ENCODE measurements at regions not wholly inside any gene's neighbourhood (a gene's known extent, or its start where the extent isn't known, plus 50 kb on each side); places are given as distances from the start of the nearest gene placed in this dataset.

- no peak overlapping the region for H3K4me3 ChIP-seq (ENCODE audit: control insufficient read depth, low read depth, low read length)
- TF ChIP-seq CTCF (conservative IDR thresholded peaks at IDR 0.05; ENCODE audit: control insufficient read depth, insufficient read depth, low read depth, low read length): no peak
- no peak for DNase-seq (ENCODE audit: low read depth)
These were observed 58.6 kb upstream of the NPAS2 start for GRCh38 chr2:100761365-100761764.

DNA sequence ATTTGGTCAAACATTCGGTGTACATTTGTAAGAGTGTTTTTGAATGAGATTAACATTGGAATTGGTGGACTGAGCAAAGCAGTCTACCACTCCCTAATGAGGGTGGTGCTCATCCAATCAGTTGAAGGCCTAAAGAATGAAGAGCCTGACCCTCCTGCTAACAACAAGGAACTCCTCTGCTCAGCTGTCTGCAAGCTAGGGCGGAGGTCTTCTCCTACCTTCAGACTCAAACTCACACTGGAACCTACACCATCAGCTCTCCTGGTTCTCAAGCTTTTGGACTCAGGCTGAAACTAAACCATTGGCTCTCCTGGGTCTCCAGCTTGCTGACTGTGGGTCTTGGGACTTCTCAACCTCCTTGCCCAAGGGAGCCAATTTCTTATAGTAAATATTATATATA is 55.5 kb upstream of the NPAS2 start:
- TF ChIP-seq CTCF (conservative IDR thresholded peaks at IDR 0.05; ENCODE audit: control insufficient read depth, insufficient read depth, low read depth, low read length): no peak
- H3K4me3 ChIP-seq (ENCODE audit: control insufficient read depth, low read depth, low read length): no peak overlapping the region
- DNase-seq (ENCODE audit: low read depth): no peak

DNA sequence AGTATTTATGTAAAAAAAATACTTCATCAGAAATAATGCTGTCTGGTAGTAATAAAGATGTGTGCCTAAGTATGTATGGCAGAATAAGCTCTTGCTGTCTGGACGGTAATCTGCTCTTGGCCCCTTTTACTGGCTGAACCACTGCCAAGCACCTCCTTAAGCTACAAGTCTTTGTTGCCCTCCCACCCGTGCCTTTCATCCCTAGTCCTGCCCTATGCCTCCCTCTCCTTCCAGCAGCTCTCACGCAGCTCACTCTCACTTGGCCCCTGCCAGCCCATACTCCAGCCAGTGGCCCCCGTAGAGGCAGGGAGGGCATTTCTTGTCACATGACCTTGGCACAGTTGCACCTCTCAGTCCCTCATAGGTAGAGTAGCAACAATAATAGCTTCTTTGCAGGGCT is 54.5 kb upstream of the NPAS2 start:
- TF ChIP-seq CTCF (conservative IDR thresholded peaks at IDR 0.05; ENCODE audit: control insufficient read depth, insufficient read depth, low read depth, low read length): no peak
- DNase-seq (ENCODE audit: low read depth): no peak
- no peak overlapping the region for H3K4me3 ChIP-seq (ENCODE audit: control insufficient read depth, low read depth, low read length)

DNA sequence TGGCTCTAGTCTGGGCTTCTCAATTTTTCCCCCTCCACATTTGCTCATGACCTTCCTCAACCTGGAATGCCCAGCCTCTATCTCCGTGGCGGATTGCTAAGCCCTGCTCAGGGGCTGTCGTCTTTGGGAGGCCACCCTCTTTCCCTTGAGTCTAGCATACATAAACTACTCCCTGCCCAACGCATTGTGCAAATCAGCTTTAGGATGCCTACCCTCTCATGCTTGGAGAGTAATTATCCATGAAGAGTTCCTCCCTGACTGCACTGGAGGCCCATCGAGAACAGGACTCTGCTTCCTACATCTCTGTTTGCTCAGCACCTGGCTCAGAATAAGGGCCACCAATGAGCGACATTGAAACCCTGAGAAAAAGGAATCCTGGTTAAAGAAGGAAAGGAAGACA is 53.7 kb upstream of the NPAS2 start:
- no peak for DNase-seq (ENCODE audit: low read depth)
- TF ChIP-seq CTCF (conservative IDR thresholded peaks at IDR 0.05; ENCODE audit: control insufficient read depth, insufficient read depth, low read depth, low read length): no peak
- no peak overlapping the region for H3K4me3 ChIP-seq (ENCODE audit: control insufficient read depth, low read depth, low read length)

GRCh38 chr2:100766806-100767205 is 53.1 kb upstream of the NPAS2 start:
- DNase-seq (ENCODE audit: low read depth): no peak
- TF ChIP-seq CTCF (conservative IDR thresholded peaks at IDR 0.05; ENCODE audit: control insufficient read depth, insufficient read depth, low read depth, low read length): no peak
- no peak overlapping the region for H3K4me3 ChIP-seq (ENCODE audit: control insufficient read depth, low read depth, low read length)

GRCh38 chr2:100767224-100767653 is 52.7 kb upstream of the NPAS2 start:
- no peak overlapping the region for H3K4me3 ChIP-seq (ENCODE audit: control insufficient read depth, low read depth, low read length)
- peak; percentile 81 for DNase-seq (ENCODE audit: low read depth)
- no peak for TF ChIP-seq CTCF (conservative IDR thresholded peaks at IDR 0.05; ENCODE audit: control insufficient read depth, insufficient read depth, low read depth, low read length)

Measured in fibroblast of mammary gland (primary cell).